ENCODE measurements at regions not wholly inside any gene's neighbourhood (a gene's known extent, or its start where the extent isn't known, plus 50 kb on each side); places are given as distances from the start of the nearest gene placed in this dataset.

GRCh38 chr3:150184426-150185071 is 213.9 kb upstream of the PFN2 start:
- TF ChIP-seq CTCF (IDR thresholded peaks at IDR 0.05 in 2 of 3, conservative IDR thresholded peaks at IDR 0.05 in 1 of 3; ENCODE audit: borderline replicate concordance in 1 of 3, insufficient read depth in 1 of 3, low read depth in 2 of 3, low read length in 2 of 3) (no peak), POLR2A (IDR thresholded peaks at IDR 0.05; ENCODE audit: borderline replicate concordance, extremely low read depth, insufficient read depth, insufficient read length) (no peak), JUND (IDR thresholded peaks at IDR 0.05) (no peak)

Data from HCT116 (cell line).